MCF 10A (cell line): ENCODE measurements at regions not wholly inside any gene's neighbourhood (a gene's known extent, or its start where the extent isn't known, plus 50 kb on each side); places are given as distances from the start of the nearest gene placed in this dataset.

Source experiments
- BruUV-seq: library from RNA; stranded (reverse); fragments of 400-500 nt; replicated peaks from 2 replicates; lab custom pipeline; 2021; lab: Mats Ljungman, UMichigan
- CTCF ChIA-PET: fragments of 300-600 bp; sonication (Branson Sonifier 250); formaldehyde crosslinking; extraction: SDS; loops from one replicate; lab custom pipeline; 2021; ENCODE audit warnings: antibody characterized with exemption, inconsistent platforms; lab: Yijun Ruan, JAX
- POLR2A ChIA-PET: fragments of 300-600, 350-650 bp; sonication (Branson Sonifier 250); formaldehyde crosslinking; extraction: SDS; loops from one replicate; lab custom pipeline; 2020; ENCODE audit warnings: antibody characterized with exemption, inconsistent platforms; lab: Yijun Ruan, JAX
- DNase-seq: peaks from one replicate; pipeline ENCODE4 v3.0.0-alpha.2; 2018; ENCODE audit not compliant: unreplicated experiment
- H3K27ac Mint-ChIP-seq: one replicate; pipeline ENCODE4 v1.8.0; 2022; ENCODE audit warnings: mild to moderate bottlenecking, low read depth, mixed read lengths; ENCODE audit not compliant: unreplicated experiment
- H3K27me3 Mint-ChIP-seq: one replicate; pipeline ENCODE4 v1.8.0; 2022; ENCODE audit warnings: mixed read lengths; ENCODE audit not compliant: insufficient read depth, unreplicated experiment
- H3K36me3 Mint-ChIP-seq: one replicate; pipeline ENCODE4 v1.8.0; 2022; ENCODE audit warnings: mild to moderate bottlenecking, moderate library complexity, mixed read lengths; ENCODE audit not compliant: insufficient read depth, unreplicated experiment
- H3K4me1 Mint-ChIP-seq: one replicate; pipeline ENCODE4 v1.8.0; 2022; ENCODE audit warnings: mixed read lengths; ENCODE audit not compliant: insufficient read depth, unreplicated experiment
- H3K4me3 Mint-ChIP-seq: one replicate; pipeline ENCODE4 v1.8.0; 2022; ENCODE audit warnings: mild to moderate bottlenecking, moderate library complexity, mixed read lengths; ENCODE audit not compliant: unreplicated experiment
- H3K9me3 Mint-ChIP-seq: one replicate; pipeline ENCODE4 v1.8.0; 2022; ENCODE audit warnings: mixed read lengths; ENCODE audit not compliant: unreplicated experiment
- intact Hi-C: fragments of 100-400 bp; cut with micrococcal nuclease; formaldehyde crosslinking; loops from 2 replicates; pipeline ENCODE4 v1.14.1; 2022
- TF ChIP-seq, protein P1 (sequence below): fragments of 200-600 bp; IDR thresholded peaks from one replicate; pipeline ENCODE4 v1.8.0; 2022; ENCODE audit warnings: antibody characterized with exemption, mild to moderate bottlenecking; ENCODE audit not compliant: unreplicated experiment

- BruUV-seq: no TSS peak
- CTCF ChIA-PET: no interaction called here
- H3K27ac Mint-ChIP-seq: no peak overlapping the region
- no peak overlapping the region for H3K4me3 Mint-ChIP-seq
- no peaks in the 10 kb centered on the region for H3K4me1 Mint-ChIP-seq
- POLR2A ChIA-PET: interaction anchor here (1.0 kb wide), 1 partner anchor 1090 kb away, joined by 3 read pairs; the partner anchor contains the start of gene NT5E
- TF ChIP-seq, protein P1, sequence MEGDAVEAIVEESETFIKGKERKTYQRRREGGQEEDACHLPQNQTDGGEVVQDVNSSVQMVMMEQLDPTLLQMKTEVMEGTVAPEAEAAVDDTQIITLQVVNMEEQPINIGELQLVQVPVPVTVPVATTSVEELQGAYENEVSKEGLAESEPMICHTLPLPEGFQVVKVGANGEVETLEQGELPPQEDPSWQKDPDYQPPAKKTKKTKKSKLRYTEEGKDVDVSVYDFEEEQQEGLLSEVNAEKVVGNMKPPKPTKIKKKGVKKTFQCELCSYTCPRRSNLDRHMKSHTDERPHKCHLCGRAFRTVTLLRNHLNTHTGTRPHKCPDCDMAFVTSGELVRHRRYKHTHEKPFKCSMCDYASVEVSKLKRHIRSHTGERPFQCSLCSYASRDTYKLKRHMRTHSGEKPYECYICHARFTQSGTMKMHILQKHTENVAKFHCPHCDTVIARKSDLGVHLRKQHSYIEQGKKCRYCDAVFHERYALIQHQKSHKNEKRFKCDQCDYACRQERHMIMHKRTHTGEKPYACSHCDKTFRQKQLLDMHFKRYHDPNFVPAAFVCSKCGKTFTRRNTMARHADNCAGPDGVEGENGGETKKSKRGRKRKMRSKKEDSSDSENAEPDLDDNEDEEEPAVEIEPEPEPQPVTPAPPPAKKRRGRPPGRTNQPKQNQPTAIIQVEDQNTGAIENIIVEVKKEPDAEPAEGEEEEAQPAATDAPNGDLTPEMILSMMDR: no peak
- intact Hi-C loops: no loop called here
- no peaks in the 10 kb centered on the region for H3K27me3 Mint-ChIP-seq
- H3K36me3 Mint-ChIP-seq: peaks cover 10% of the 10 kb centered on the region
- peaks cover 5% of the 10 kb centered on the region for H3K9me3 Mint-ChIP-seq
- no peak for DNase-seq
These were observed 132.6 kb upstream of the CEP162 start for GRCh38 chr6:84360039-84360438.

GRCh38 chr6:84358581-84358980 is 131.1 kb upstream of the CEP162 start:
- Mint-ChIP-seq H3K27ac (no peak overlapping the region), H3K9me3 (peaks cover 7% of the 10 kb centered on the region), H3K4me3 (no peak overlapping the region), H3K36me3 (peaks cover 10% of the 10 kb centered on the region), H3K4me1 (no peaks in the 10 kb centered on the region), H3K27me3 (no peaks in the 10 kb centered on the region)
- TF ChIP-seq, protein P1: no peak
- intact Hi-C loops: no loop called here
- BruUV-seq: no TSS peak
- POLR2A ChIA-PET: no interaction called here
- CTCF ChIA-PET: no interaction called here
- no peak for DNase-seq

DNA sequence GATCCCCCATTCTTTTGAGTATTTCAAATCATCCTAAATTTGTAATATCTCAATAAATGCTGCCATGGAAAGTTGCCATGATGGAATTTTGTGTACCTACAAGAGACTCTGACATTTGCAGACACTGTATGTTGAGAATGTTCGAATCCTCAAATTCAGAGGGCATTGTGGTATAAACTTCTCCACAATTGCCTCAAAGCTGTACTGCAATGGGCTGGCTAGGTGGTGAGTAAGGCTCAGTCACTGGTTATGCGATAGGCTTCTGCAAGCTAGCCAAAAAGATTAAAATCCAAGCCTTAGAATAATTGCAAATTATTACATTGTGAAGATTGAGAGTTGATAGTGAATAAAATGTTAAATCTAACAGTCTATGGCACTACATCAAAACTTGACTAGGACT is 130.2 kb upstream of the CEP162 start:
- no peak overlapping the region for H3K27ac Mint-ChIP-seq
- TF ChIP-seq, protein P1: no peak
- H3K9me3 Mint-ChIP-seq: peaks cover 7% of the 10 kb centered on the region
- no peaks in the 10 kb centered on the region for H3K27me3 Mint-ChIP-seq
- intact Hi-C loops: no loop called here
- H3K36me3 Mint-ChIP-seq: peaks cover 10% of the 10 kb centered on the region
- no peak for DNase-seq
- H3K4me1 Mint-ChIP-seq: no peaks in the 10 kb centered on the region
- POLR2A ChIA-PET: no interaction called here
- H3K4me3 Mint-ChIP-seq: no peak overlapping the region
- CTCF ChIA-PET: interaction anchor here (0.6 kb wide), 1 partner anchor 150 kb away, joined by 3 read pairs; no protein-coding TSS in a partner anchor
- no TSS peak for BruUV-seq

DNA sequence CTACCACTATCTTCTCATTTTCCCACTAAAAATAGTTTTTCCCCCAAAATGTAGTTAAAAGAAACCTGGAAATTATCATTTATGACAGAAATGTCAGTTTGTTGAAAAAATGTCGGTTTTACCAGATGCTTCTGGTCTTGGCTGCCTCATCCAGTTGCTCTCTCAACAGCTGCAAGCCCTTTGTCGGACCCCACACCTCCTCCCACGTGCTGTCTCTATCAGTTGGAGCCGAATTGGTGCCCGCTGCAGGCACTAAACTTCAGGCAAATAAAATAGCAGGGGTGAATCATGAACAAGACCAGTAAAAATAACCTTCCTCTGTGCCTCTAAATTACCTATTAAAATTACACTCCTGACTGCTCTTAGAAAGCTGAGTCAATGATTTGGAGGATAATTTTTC is 129.5 kb upstream of the CEP162 start:
- DNase-seq: no peak
- no peak overlapping the region for H3K4me3 Mint-ChIP-seq
- POLR2A ChIA-PET: no interaction called here

More for the DNA sequence above, 129.5 kb upstream of the CEP162 start:
- TF ChIP-seq, protein P1: no peak
- Mint-ChIP-seq H3K4me1 (no peaks in the 10 kb centered on the region), H3K27ac (no peak overlapping the region), H3K36me3 (peaks cover 10% of the 10 kb centered on the region), H3K9me3 (peaks cover 7% of the 10 kb centered on the region), H3K27me3 (no peaks in the 10 kb centered on the region)
- BruUV-seq: no TSS peak
- intact Hi-C loops: no loop called here
- CTCF ChIA-PET: interaction anchor here (0.7 to 2.1 kb wide), 2 partner anchors 11 to 421 kb away, joined by 3 to 11 read pairs; no protein-coding TSS in a partner anchor
